NCI-H1417 (cell line): ENCODE measurements at regions not wholly inside any gene's neighbourhood (a gene's known extent, or its start where the extent isn't known, plus 50 kb on each side); places are given as distances from the start of the nearest gene placed in this dataset.

Source experiments
- DNase-seq, 3 experiments: peaks; one replicate each; lab custom pipeline; 2025; lab: John Stamatoyannopoulos, UW

GRCh38 chr22:49435596-49435995 lies 392.1 kb downstream of the BRD1 start:
- DNase-seq = no peak

GRCh38 chr22:49433717-49434611 lies 393.7 kb downstream of the BRD1 start:
- DNase-seq = no peak

GRCh38 chr22:49432897-49433443 lies 394.7 kb downstream of the BRD1 start:
- DNase-seq = no peak

- DNase-seq = no peak
Measured at GRCh38 chr22:49432211-49432896, 395.3 kb downstream of the BRD1 start.

- no peak for DNase-seq
Measured at GRCh38 chr22:49431551-49431950, 396.1 kb downstream of the BRD1 start.

- no peak for DNase-seq
Measured at GRCh38 chr22:49429066-49429465, 398.6 kb downstream of the BRD1 start.

GRCh38 chr22:49427941-49428340 lies 399.7 kb downstream of the BRD1 start:
- DNase-seq = no peak

GRCh38 chr22:49427341-49427740 lies 400.3 kb downstream of the BRD1 start:
- no peak for DNase-seq

GRCh38 chr22:49426618-49427266 lies 400.9 kb downstream of the BRD1 start:
- no peak for DNase-seq

- DNase-seq = peak in 1 of 3 experiments; percentile 12
Measured at GRCh38 chr22:49426098-49426497, 401.6 kb downstream of the BRD1 start.

GRCh38 chr22:49425356-49425755 lies 402.3 kb downstream of the BRD1 start:
- DNase-seq = peak in 1 of 3 experiments; percentile 10

GRCh38 chr22:49424893-49425270 lies 402.8 kb downstream of the BRD1 start:
- DNase-seq = no peak

- no peak for DNase-seq
Measured at GRCh38 chr22:49423125-49423650, 404.5 kb downstream of the BRD1 start.

GRCh38 chr22:49422701-49423100 lies 405.0 kb downstream of the BRD1 start:
- DNase-seq = no peak

- DNase-seq = no peak
Measured at GRCh38 chr22:49420651-49421050, 407.0 kb downstream of the BRD1 start.

GRCh38 chr22:49419661-49420060 lies 408.0 kb downstream of the BRD1 start:
- DNase-seq = no peak

GRCh38 chr22:49418943-49419342 lies 408.7 kb downstream of the BRD1 start:
- DNase-seq = no peak

- no peak for DNase-seq
Measured at GRCh38 chr22:49418341-49418894, 409.3 kb downstream of the BRD1 start.

- no peak for DNase-seq
Measured at GRCh38 chr22:49417833-49418232, 409.8 kb downstream of the BRD1 start.

- DNase-seq = no peak
Measured at GRCh38 chr22:49417326-49417725, 410.3 kb downstream of the BRD1 start.

GRCh38 chr22:49415151-49415951 lies 412.3 kb downstream of the BRD1 start:
- DNase-seq = peak in 1 of 3 experiments; percentile 32
